Duodenal mucosa (tissue), 2 donors: ENCODE measurements at regions not wholly inside any gene's neighbourhood (a gene's known extent, or its start where the extent isn't known, plus 50 kb on each side); places are given as distances from the start of the nearest gene placed in this dataset.

Experiments
- H3K27ac ChIP-seq: one replicate; pipeline ENCODE4 v1.7.0; 2013; ENCODE audit warnings: low read depth, low read length
- H3K27me3 ChIP-seq, 2 donors: one replicate each; pipeline ENCODE4 v1.7.0; 2013; ENCODE audit warnings: low read length in 2 of 2, control low read depth in 1 of 2; ENCODE audit not compliant: insufficient read depth in 2 of 2, control insufficient read depth in 1 of 2
- H3K36me3 ChIP-seq, 2 donors: one replicate each; pipeline ENCODE4 v1.7.0; 2013; ENCODE audit warnings: low read length in 2 of 2, control low read depth in 1 of 2; ENCODE audit not compliant: insufficient read depth in 2 of 2, control insufficient read depth in 1 of 2
- H3K4me1 ChIP-seq, 2 donors: one replicate each; pipeline ENCODE4 v1.7.0; 2013; ENCODE audit warnings: low read length in 2 of 2, control low read depth in 1 of 2; ENCODE audit not compliant: insufficient read depth in 2 of 2, control insufficient read depth in 1 of 2
- H3K4me3 ChIP-seq, 2 donors: one replicate each; pipeline ENCODE4 v1.7.0; 2013; ENCODE audit warnings: low read length in 2 of 2, low read depth in 1 of 2
- H3K9ac ChIP-seq, 2 donors: one replicate each; pipeline ENCODE4 v1.7.0; 2013; ENCODE audit warnings: low read length in 2 of 2, low read depth in 1 of 2
- H3K9me3 ChIP-seq, 2 donors: one replicate each; pipeline ENCODE4 v1.7.0; 2013; ENCODE audit warnings: low read length in 2 of 2, control low read depth in 1 of 2; ENCODE audit not compliant: control insufficient read depth in 1 of 2

DNA sequence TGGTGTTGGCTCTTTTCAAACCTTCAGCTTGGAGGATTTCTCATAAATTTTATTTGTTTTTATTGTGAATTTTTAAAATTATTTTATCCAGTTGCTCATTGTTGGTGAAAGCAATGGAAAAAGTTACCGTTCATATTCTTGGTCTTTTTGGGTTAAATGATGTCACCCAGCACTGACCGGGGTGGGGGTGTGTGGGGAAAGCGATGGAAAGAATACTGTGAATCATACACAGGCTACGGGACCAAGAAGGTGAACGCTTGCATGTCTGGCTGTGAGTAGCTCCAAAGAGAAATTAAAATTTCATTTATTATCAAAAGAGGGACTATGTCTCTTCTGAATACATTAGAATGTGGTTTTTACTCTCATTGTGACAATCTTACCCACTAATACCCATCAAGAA, 430.1 kb downstream of the AEBP2 start:
- Histone ChIP-seq H3K27me3 (no peaks in the 10 kb centered on the region), H3K4me1 (no peaks in the 10 kb centered on the region), H3K36me3 (no peaks in the 10 kb centered on the region), H3K9me3 (no peaks in the 10 kb centered on the region), H3K4me3 (no peak overlapping the region), H3K9ac (no peak overlapping the region), H3K27ac (no peak overlapping the region)

- no peak overlapping the region for H3K27ac ChIP-seq
- no peaks in the 10 kb centered on the region for H3K4me1 ChIP-seq
- H3K9me3 ChIP-seq: no peaks in the 10 kb centered on the region
- no peak overlapping the region for H3K4me3 ChIP-seq
- H3K36me3 ChIP-seq: no peaks in the 10 kb centered on the region
- no peak overlapping the region for H3K9ac ChIP-seq
- no peaks in the 10 kb centered on the region for H3K27me3 ChIP-seq
Measured at GRCh38 chr12:19872621-19873540, 433.6 kb downstream of the AEBP2 start.

DNA sequence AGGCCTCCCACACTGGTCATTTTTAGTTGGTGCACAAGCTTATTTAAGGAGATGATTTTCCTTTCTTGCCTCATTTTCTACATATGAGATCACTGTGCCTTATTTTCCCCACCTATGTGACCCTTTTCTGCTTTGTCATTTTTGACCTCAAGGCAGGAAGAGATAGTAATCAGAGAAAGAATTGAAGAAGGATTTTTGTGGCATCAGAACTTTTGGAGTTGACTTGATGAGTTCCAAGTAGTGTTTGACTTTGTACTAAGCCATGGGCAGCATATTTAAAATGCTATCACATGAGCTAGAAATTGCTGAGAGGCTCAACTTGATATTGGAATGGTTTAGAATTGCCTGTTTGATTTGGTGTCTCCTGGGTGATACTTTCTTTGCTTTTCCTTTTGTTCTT, 440.8 kb downstream of the AEBP2 start:
- H3K4me3 ChIP-seq: no peak overlapping the region
- no peak overlapping the region for H3K27ac ChIP-seq
- H3K9me3 ChIP-seq: no peaks in the 10 kb centered on the region
- H3K36me3 ChIP-seq: no peaks in the 10 kb centered on the region
- no peaks in the 10 kb centered on the region for H3K4me1 ChIP-seq
- no peaks in the 10 kb centered on the region for H3K27me3 ChIP-seq
- no peak overlapping the region for H3K9ac ChIP-seq

DNA sequence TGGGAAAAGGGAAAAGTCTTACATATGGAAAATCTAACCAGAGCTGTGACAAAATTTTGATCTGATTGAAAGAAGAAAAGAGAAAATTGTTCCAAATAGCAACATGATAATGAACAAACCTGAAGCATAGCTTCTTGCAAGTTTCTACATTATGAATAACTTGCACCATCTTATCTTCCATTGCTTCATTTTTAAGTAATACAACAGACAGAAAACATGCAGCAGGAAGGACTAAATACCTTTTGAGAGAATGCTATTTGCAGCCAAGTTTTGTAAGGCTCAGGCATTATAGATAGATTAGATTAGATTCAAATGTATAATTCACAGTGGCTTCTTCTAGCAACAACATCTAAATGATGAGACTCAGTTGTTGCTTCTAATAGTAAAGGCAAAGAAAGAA, 441.4 kb downstream of the AEBP2 start:
- no peaks in the 10 kb centered on the region for H3K36me3 ChIP-seq
- no peak overlapping the region for H3K27ac ChIP-seq
- H3K4me3 ChIP-seq: no peak overlapping the region
- no peaks in the 10 kb centered on the region for H3K9me3 ChIP-seq
- no peaks in the 10 kb centered on the region for H3K27me3 ChIP-seq
- no peak overlapping the region for H3K9ac ChIP-seq
- H3K4me1 ChIP-seq: peaks cover 3 to 5% of the 10 kb centered on the region in 2 donors

GRCh38 chr12:19882346-19882745, 443.1 kb downstream of the AEBP2 start:
- H3K9me3 ChIP-seq: no peaks in the 10 kb centered on the region
- H3K27ac ChIP-seq: no peak overlapping the region
- no peak overlapping the region for H3K9ac ChIP-seq
- no peak overlapping the region for H3K4me3 ChIP-seq
- H3K4me1 ChIP-seq: peaks cover 10 to 19% of the 10 kb centered on the region in 2 donors
- no peaks in the 10 kb centered on the region for H3K27me3 ChIP-seq
- H3K36me3 ChIP-seq: no peaks in the 10 kb centered on the region

DNA sequence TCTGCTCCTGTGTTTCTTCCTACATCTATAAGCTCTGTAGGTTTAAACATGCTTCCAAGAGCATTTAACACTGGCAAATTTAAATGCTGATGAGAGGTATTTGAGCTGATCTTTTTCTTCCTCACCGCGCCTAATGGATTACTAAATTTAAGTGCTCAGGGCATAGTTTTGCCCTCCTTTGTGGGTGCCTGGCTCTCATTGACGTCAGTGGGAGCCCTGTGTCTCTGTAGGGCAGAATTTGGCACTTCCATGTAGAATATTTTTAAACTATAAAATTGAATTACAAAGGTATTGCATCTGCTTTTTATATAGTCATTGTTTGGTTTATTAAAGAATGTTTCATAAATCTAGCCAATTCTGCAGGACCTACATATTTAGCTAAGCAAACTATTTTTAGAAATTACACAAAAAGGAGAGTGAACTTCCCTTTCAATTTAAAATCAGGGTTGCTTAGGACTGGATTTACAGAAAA, 444.8 kb downstream of the AEBP2 start:
- Histone ChIP-seq H3K36me3 (no peaks in the 10 kb centered on the region), H3K27ac (no peak overlapping the region), H3K4me3 (no peak overlapping the region), H3K4me1 (peaks cover 14 to 19% of the 10 kb centered on the region in 2 donors), H3K9ac (no peak overlapping the region), H3K27me3 (no peaks in the 10 kb centered on the region), H3K9me3 (no peaks in the 10 kb centered on the region)

GRCh38 chr12:19885093-19885812, 446.0 kb downstream of the AEBP2 start:
- Histone ChIP-seq H3K36me3 (no peaks in the 10 kb centered on the region), H3K27me3 (no peaks in the 10 kb centered on the region), H3K9me3 (no peaks in the 10 kb centered on the region), H3K4me1 (peaks cover 14 to 19% of the 10 kb centered on the region in 2 donors), H3K27ac (no peak overlapping the region), H3K9ac (no peak overlapping the region), H3K4me3 (no peak overlapping the region)

DNA sequence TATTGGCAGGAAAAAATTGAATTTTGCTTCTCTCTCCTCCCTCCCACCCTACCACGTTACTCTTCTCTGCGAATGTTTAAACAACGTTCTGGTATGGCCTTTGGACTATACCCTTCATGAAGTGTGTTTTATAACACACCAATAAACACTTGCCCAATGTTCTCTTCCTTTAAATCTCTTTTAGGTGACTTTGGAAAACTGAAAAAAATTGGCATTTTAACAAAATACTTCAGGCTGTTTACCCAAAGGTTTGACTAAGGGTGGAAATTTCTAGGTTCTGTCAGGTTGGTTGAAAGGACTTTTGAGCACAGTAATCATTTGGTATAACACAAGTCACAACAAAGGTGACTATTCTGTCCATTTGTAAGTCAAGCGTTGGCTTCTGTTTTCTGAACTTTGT, 446.8 kb downstream of the AEBP2 start:
- no peaks in the 10 kb centered on the region for H3K27me3 ChIP-seq
- peak overlapping the region; percentile 19 to 34 for H3K4me3 ChIP-seq
- peaks cover 14 to 19% of the 10 kb centered on the region in 2 donors for H3K4me1 ChIP-seq
- H3K36me3 ChIP-seq: no peaks in the 10 kb centered on the region
- no peak overlapping the region for H3K27ac ChIP-seq
- no peaks in the 10 kb centered on the region for H3K9me3 ChIP-seq
- no peak overlapping the region for H3K9ac ChIP-seq

GRCh38 chr12:19886639-19887064, 447.4 kb downstream of the AEBP2 start:
- H3K27ac ChIP-seq: no peak overlapping the region
- H3K9ac ChIP-seq: no peak overlapping the region
- no peaks in the 10 kb centered on the region for H3K36me3 ChIP-seq
- H3K27me3 ChIP-seq: no peaks in the 10 kb centered on the region
- H3K4me1 ChIP-seq: peaks cover 14 to 19% of the 10 kb centered on the region in 2 donors
- peak overlapping the region; percentile 19 to 34 for H3K4me3 ChIP-seq
- no peaks in the 10 kb centered on the region for H3K9me3 ChIP-seq

- Histone ChIP-seq H3K27me3 (no peaks in the 10 kb centered on the region), H3K9me3 (no peaks in the 10 kb centered on the region), H3K27ac (no peak overlapping the region), H3K4me1 (peaks cover 14 to 19% of the 10 kb centered on the region in 2 donors), H3K36me3 (no peaks in the 10 kb centered on the region), H3K4me3 (no peak overlapping the region), H3K9ac (no peak overlapping the region)
Measured at GRCh38 chr12:19890024-19890423, 450.7 kb downstream of the AEBP2 start.
